T-cell (primary cell): ENCODE measurements at regions not wholly inside any gene's neighbourhood (a gene's known extent, or its start where the extent isn't known, plus 50 kb on each side); places are given as distances from the start of the nearest gene placed in this dataset.
"Not testable (repeated sequence)": the region's sequence is repeated elsewhere in the genome, so short reads cannot be mapped to it uniquely, and the experiment has no call there.

ENCODE experiments used
- ATAC-seq, 4 experiments: fragments of 200-7000 bp in 3 of 4; fragments of 150-1000 bp in 1 of 4; cut with Tn5 transposase; replicated peaks in 1 of 4; 1 replicate in 3 of 4; 2 replicates in 1 of 4; pipeline ENCODE4 v1.10.0; 2021; ENCODE audit warnings: moderate library complexity in 3 of 4, mild to moderate bottlenecking in 2 of 4, moderate number of reproducible peaks in 1 of 4
- CTCF ChIA-PET, 2 donors: fragments of 300-600 bp; sonication (Branson Sonifier 250); formaldehyde crosslinking; loops; one replicate each; lab custom pipeline; 2022; ENCODE audit warnings: antibody characterized with exemption in 2 of 2; lab: Charles Lee
- POLR2A ChIA-PET, 2 donors: fragments of 300-600 bp; sonication (Branson Sonifier 250); formaldehyde crosslinking; loops; one replicate each; lab custom pipeline; 2022; ENCODE audit warnings: antibody characterized with exemption in 2 of 2; lab: Charles Lee
- DNase-seq, 35 experiments: peaks; one replicate each; pipeline versions ENCODE4 v3.0.0 to v3.0.0-alpha.2; 2013 to 2023
- H3K27ac ChIP-seq: one replicate; pipeline ENCODE4 v1.5.1; 2013; ENCODE audit warnings: low read length
- H3K27me3 ChIP-seq, 2 experiments: replicated peaks in 1 of 2; 1 replicate in 1 of 2; 2 replicates in 1 of 2; pipeline versions ENCODE4 v1.6.1 to v1.7.0; 2013; ENCODE audit warnings: low read length in 1 of 2, mixed read lengths in 1 of 2; ENCODE audit not compliant: control insufficient read depth in 2 of 2, insufficient read depth in 2 of 2; ENCODE audit errors: extremely low read depth in 1 of 2
- H3K36me3 ChIP-seq, 2 donors: 1 replicate in 1 of 2; 2 replicates in 1 of 2; pipeline versions ENCODE4 v1.6.1 to v1.7.0; 2013; ENCODE audit warnings: low read length in 1 of 2; ENCODE audit not compliant: control insufficient read depth in 2 of 2, insufficient read depth in 1 of 2; ENCODE audit errors: extremely low read depth in 1 of 2
- H3K4me1 ChIP-seq, 2 experiments: 1 replicate in 1 of 2; 2 replicates in 1 of 2; pipeline versions ENCODE4 v1.6.1 to v1.7.0; 2013; ENCODE audit warnings: low read length in 2 of 2, mixed read lengths in 1 of 2; ENCODE audit not compliant: insufficient read depth in 2 of 2, control insufficient read depth in 1 of 2; ENCODE audit errors: extremely low read depth in 1 of 2
- H3K4me3 ChIP-seq, 2 donors: 1 replicate in 1 of 2; 2 replicates in 1 of 2; pipeline versions ENCODE4 v1.5.1 to v1.7.0; 2013; ENCODE audit warnings: mild to moderate bottlenecking in 2 of 2, low read length in 1 of 2, moderate library complexity in 1 of 2; ENCODE audit not compliant: control insufficient read depth in 1 of 2; ENCODE audit errors: extremely low read depth in 1 of 2
- H3K9me3 ChIP-seq: 2 replicates; pipeline ENCODE4 v1.7.0; 2013
- H3K27ac Mint-ChIP-seq, 2 donors: one replicate each; pipeline ENCODE4 v1.8.0; 2020 to 2021; ENCODE audit warnings: mild to moderate bottlenecking in 2 of 2, mixed read lengths in 2 of 2
- H3K27me3 Mint-ChIP-seq, 2 donors: one replicate each; pipeline ENCODE4 v1.8.0; 2021 to 2022; ENCODE audit warnings: mixed read lengths in 2 of 2
- H3K36me3 Mint-ChIP-seq: one replicate; pipeline ENCODE4 v1.8.0; 2021; ENCODE audit warnings: mixed read lengths
- H3K4me1 Mint-ChIP-seq, 3 donors: one replicate each; pipeline ENCODE4 v1.8.0; 2020 to 2022; ENCODE audit warnings: mixed read lengths in 3 of 3, mild to moderate bottlenecking in 1 of 3
- H3K4me3 Mint-ChIP-seq, 3 donors: one replicate each; pipeline ENCODE4 v1.8.0; 2020 to 2022; ENCODE audit warnings: mild to moderate bottlenecking in 3 of 3, mixed read lengths in 3 of 3, moderate library complexity in 3 of 3
- H3K9me3 Mint-ChIP-seq, 3 donors: one replicate each; pipeline ENCODE4 v1.8.0; 2020 to 2022; ENCODE audit warnings: mixed read lengths in 3 of 3
- WGBS: methylation state at CpG from one replicate; pipeline ENCODE4 v1.1.5; 2013; ENCODE audit warnings: missing lambda C conversion rate; ENCODE audit not compliant: insufficient coverage; 5-methylcytosine and 5-hydroxymethylcytosine counted together

- H3K27ac ChIP-seq, H3K36me3 Mint-ChIP-seq, H3K4me1 Mint-ChIP-seq, H3K4me1 ChIP-seq, ATAC-seq, POLR2A ChIA-PET, DNase-seq, H3K9me3 Mint-ChIP-seq, H3K4me3 ChIP-seq, H3K27me3 ChIP-seq, H3K9me3 ChIP-seq, H3K4me3 Mint-ChIP-seq, H3K36me3 ChIP-seq, H3K27me3 Mint-ChIP-seq, H3K27ac Mint-ChIP-seq, CTCF ChIA-PET: not testable (repeated sequence)
- WGBS = 91% methylated on average over 8 of the region's 8 CpGs
Observed at GRCh38 chr2:132287910-132288309, 126.2 kb upstream of the ANKRD30BL start.

GRCh38 chr2:132289138-132289537, 127.4 kb upstream of the ANKRD30BL start:
- CTCF ChIA-PET, H3K4me3 ChIP-seq, H3K27ac Mint-ChIP-seq, H3K4me3 Mint-ChIP-seq, DNase-seq, ATAC-seq, H3K27ac ChIP-seq, H3K9me3 ChIP-seq, H3K36me3 ChIP-seq, POLR2A ChIA-PET, H3K36me3 Mint-ChIP-seq, H3K27me3 ChIP-seq, H3K4me1 Mint-ChIP-seq, H3K9me3 Mint-ChIP-seq, H3K27me3 Mint-ChIP-seq, H3K4me1 ChIP-seq: not testable (repeated sequence)
- no CpG with 5 or more reads among the region's 4 CpGs for WGBS

- CTCF ChIA-PET, H3K4me1 ChIP-seq, H3K9me3 Mint-ChIP-seq, H3K9me3 ChIP-seq, H3K27ac ChIP-seq, H3K36me3 ChIP-seq, ATAC-seq, DNase-seq, POLR2A ChIA-PET, H3K36me3 Mint-ChIP-seq, H3K27me3 ChIP-seq, H3K27ac Mint-ChIP-seq, H3K4me1 Mint-ChIP-seq, H3K27me3 Mint-ChIP-seq, H3K4me3 ChIP-seq, H3K4me3 Mint-ChIP-seq: not testable (repeated sequence)
- 75% methylated on average over 2 of the region's 6 CpGs for WGBS
Observed at GRCh38 chr2:132289812-132290211, 126.8 kb upstream of the GPR39 start.

- not testable (repeated sequence) for H3K9me3 Mint-ChIP-seq, ATAC-seq
- H3K27ac Mint-ChIP-seq = peak overlapping the region in 1 of 2 donors; percentile 28
Observed at GRCh38 chr2:132300592-132301378, 115.8 kb upstream of the GPR39 start.

GRCh38 chr2:132304661-132305380, 111.8 kb upstream of the GPR39 start:
- H3K9me3 ChIP-seq, H3K36me3 ChIP-seq, DNase-seq, CTCF ChIA-PET, H3K4me1 ChIP-seq, H3K36me3 Mint-ChIP-seq, POLR2A ChIA-PET, H3K27me3 ChIP-seq, H3K27ac ChIP-seq, H3K27ac Mint-ChIP-seq, H3K4me1 Mint-ChIP-seq, ATAC-seq, H3K9me3 Mint-ChIP-seq: not testable (repeated sequence)
- peak overlapping the region in 1 of 2 donors; percentile 57 for H3K4me3 ChIP-seq
- 20% methylated on average over 25 of the region's 27 CpGs for WGBS
- Mint-ChIP-seq H3K4me3 (peak overlapping the region in 1 of 3 donors; percentile 24), H3K27me3 (peaks cover 0 to 12% of the 10 kb centered on the region in 2 donors)

More at GRCh38 chr2:132300592-132301378, 115.8 kb upstream of the GPR39 start:
- WGBS = no CpG with 5 or more reads among the region's 2 CpGs
- peak overlapping the region in 1 of 2 donors; percentile 15 for H3K4me3 ChIP-seq
- DNase-seq, H3K36me3 Mint-ChIP-seq, H3K4me1 ChIP-seq, POLR2A ChIA-PET, H3K36me3 ChIP-seq, H3K27ac ChIP-seq, H3K4me1 Mint-ChIP-seq, H3K9me3 ChIP-seq, H3K27me3 ChIP-seq, CTCF ChIA-PET: not testable (repeated sequence)
- peak overlapping the region; percentile 51 to 64 (median 60) for H3K4me3 Mint-ChIP-seq
- peaks cover 0 to 12% of the 10 kb centered on the region in 2 donors for H3K27me3 Mint-ChIP-seq

- H3K4me3 ChIP-seq, H3K27me3 ChIP-seq, ATAC-seq, H3K4me1 ChIP-seq, H3K36me3 ChIP-seq, H3K9me3 ChIP-seq, DNase-seq, H3K9me3 Mint-ChIP-seq, POLR2A ChIA-PET, H3K4me3 Mint-ChIP-seq, H3K27ac Mint-ChIP-seq, CTCF ChIA-PET, H3K4me1 Mint-ChIP-seq, H3K27ac ChIP-seq, H3K36me3 Mint-ChIP-seq: not testable (repeated sequence)
- no CpG with 5 or more reads among the region's 2 CpGs for WGBS
- peaks cover 0 to 12% of the 10 kb centered on the region in 2 donors for H3K27me3 Mint-ChIP-seq
Observed at GRCh38 chr2:132307613-132308198, 108.9 kb upstream of the GPR39 start.
